ENCODE measurements at regions not wholly inside any gene's neighbourhood (a gene's known extent, or its start where the extent isn't known, plus 50 kb on each side); places are given as distances from the start of the nearest gene placed in this dataset.

GRCh38 chr7:10483671-10484070 lies 490.0 kb upstream of the PHF14 start:
- TF ChIP-seq RAD21 (IDR thresholded peaks at IDR 0.05; ENCODE audit: low read length) (no peak), CTCF (conservative IDR thresholded peaks at IDR 0.05; ENCODE audit: low read depth, low read length) (no peak), MAFK (IDR thresholded peaks at IDR 0.05; ENCODE audit: low read depth, low read length) (no peak), RFX5 (IDR thresholded peaks at IDR 0.05; ENCODE audit: low read depth, low read length) (no peak), POLR2A (IDR thresholded peaks at IDR 0.05; ENCODE audit: low read depth, low read length) (no peak), CEBPB (IDR thresholded peaks at IDR 0.05; ENCODE audit: low read depth, low read length) (no peak), CHD1 (IDR thresholded peaks at IDR 0.05; ENCODE audit: low read depth, low read length) (no peak), NFE2L2 (IDR thresholded peaks at IDR 0.05; ENCODE audit: low read depth, low read length) (no peak)

Data from IMR-90 (cell line).